ENCODE measurements at regions not wholly inside any gene's neighbourhood (a gene's known extent, or its start where the extent isn't known, plus 50 kb on each side); places are given as distances from the start of the nearest gene placed in this dataset.

GRCh38 chr2:64796926-64797325 lies 143.2 kb upstream of the SERTAD2 start:
- DNase-seq = no peak
- no peaks in the 10 kb centered on the region for H3K27me3 Mint-ChIP-seq (ENCODE audit: unreplicated experiment)
- TF ChIP-seq CTCF (IDR thresholded peaks at IDR 0.05; ENCODE audit: partially characterized antibody, unreplicated experiment) = no peak
- no peaks in the 10 kb centered on the region for H3K9me3 Mint-ChIP-seq (ENCODE audit: unreplicated experiment)
- H3K4me3 Mint-ChIP-seq (ENCODE audit: unreplicated experiment) = no peak overlapping the region
- H3K36me3 Mint-ChIP-seq (ENCODE audit: unreplicated experiment) = no peaks in the 10 kb centered on the region
- no peak overlapping the region for H3K27ac Mint-ChIP-seq (ENCODE audit: unreplicated experiment)
- no peaks in the 10 kb centered on the region for H3K4me1 Mint-ChIP-seq (ENCODE audit: low read depth, unreplicated experiment)

GRCh38 chr2:64797881-64798575 lies 144.3 kb upstream of the SERTAD2 start:
- Mint-ChIP-seq H3K36me3 (ENCODE audit: unreplicated experiment) (no peaks in the 10 kb centered on the region), H3K27ac (ENCODE audit: unreplicated experiment) (no peak overlapping the region), H3K4me3 (ENCODE audit: unreplicated experiment) (no peak overlapping the region)

DNA sequence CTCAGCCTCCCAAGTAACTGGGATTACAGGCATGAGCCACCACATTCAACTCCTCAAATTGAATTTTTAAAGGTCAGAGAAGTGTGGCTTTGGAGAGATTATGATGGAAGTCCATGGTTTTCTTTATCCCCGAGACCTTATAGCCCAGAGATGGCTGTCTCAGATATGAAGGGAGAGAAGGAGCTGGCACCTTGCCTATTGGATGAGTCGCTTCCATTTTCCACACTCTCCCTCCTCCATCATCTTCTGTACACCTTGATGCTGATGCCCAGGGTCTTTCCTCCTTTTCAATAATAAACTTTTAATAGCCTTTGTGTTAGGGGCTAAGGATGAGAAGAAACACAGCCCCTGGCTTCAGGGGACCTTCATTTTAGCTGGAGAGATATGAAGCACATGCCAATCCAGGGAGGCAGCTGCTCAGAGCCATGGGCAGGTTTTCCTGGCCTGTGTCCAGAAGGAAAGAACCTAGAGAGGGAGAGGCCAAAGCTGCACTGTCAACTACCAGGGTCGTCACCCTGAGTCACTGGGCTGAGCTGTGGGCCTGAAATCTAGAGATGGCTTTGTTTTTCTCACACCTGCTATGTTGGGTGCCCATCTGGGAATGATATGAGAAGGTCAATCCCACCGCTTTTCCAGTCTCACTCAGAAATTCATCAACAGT lies 146.0 kb upstream of the SERTAD2 start:
- Mint-ChIP-seq H3K4me3 (ENCODE audit: unreplicated experiment) (no peak overlapping the region), H3K27ac (ENCODE audit: unreplicated experiment) (no peak overlapping the region), H3K4me1 (ENCODE audit: low read depth, unreplicated experiment) (no peaks in the 10 kb centered on the region), H3K9me3 (ENCODE audit: unreplicated experiment) (no peaks in the 10 kb centered on the region), H3K27me3 (ENCODE audit: unreplicated experiment) (no peaks in the 10 kb centered on the region), H3K36me3 (ENCODE audit: unreplicated experiment) (no peaks in the 10 kb centered on the region)
- no peak for DNase-seq
- TF ChIP-seq CTCF (IDR thresholded peaks at IDR 0.05; ENCODE audit: partially characterized antibody, unreplicated experiment) = no peak

More at GRCh38 chr2:64797881-64798575, 144.3 kb upstream of the SERTAD2 start:
- no peaks in the 10 kb centered on the region for H3K27me3 Mint-ChIP-seq (ENCODE audit: unreplicated experiment)
- no peaks in the 10 kb centered on the region for H3K4me1 Mint-ChIP-seq (ENCODE audit: low read depth, unreplicated experiment)
- TF ChIP-seq CTCF (IDR thresholded peaks at IDR 0.05; ENCODE audit: partially characterized antibody, unreplicated experiment) = no peak
- no peaks in the 10 kb centered on the region for H3K9me3 Mint-ChIP-seq (ENCODE audit: unreplicated experiment)
- no peak for DNase-seq

GRCh38 chr2:64803776-64804175 lies 150.1 kb upstream of the SERTAD2 start:
- Mint-ChIP-seq H3K9me3 (ENCODE audit: unreplicated experiment) (no peaks in the 10 kb centered on the region), H3K27ac (ENCODE audit: unreplicated experiment) (no peak overlapping the region), H3K36me3 (ENCODE audit: unreplicated experiment) (no peaks in the 10 kb centered on the region), H3K27me3 (ENCODE audit: unreplicated experiment) (no peaks in the 10 kb centered on the region), H3K4me1 (ENCODE audit: low read depth, unreplicated experiment) (no peaks in the 10 kb centered on the region), H3K4me3 (ENCODE audit: unreplicated experiment) (no peak overlapping the region)
- no peak for TF ChIP-seq CTCF (IDR thresholded peaks at IDR 0.05; ENCODE audit: partially characterized antibody, unreplicated experiment)
- no peak for DNase-seq

GRCh38 chr2:64804651-64805050 lies 150.9 kb upstream of the SERTAD2 start:
- Mint-ChIP-seq H3K27ac (ENCODE audit: unreplicated experiment) (no peak overlapping the region), H3K9me3 (ENCODE audit: unreplicated experiment) (no peaks in the 10 kb centered on the region), H3K36me3 (ENCODE audit: unreplicated experiment) (no peaks in the 10 kb centered on the region), H3K4me1 (ENCODE audit: low read depth, unreplicated experiment) (no peaks in the 10 kb centered on the region), H3K27me3 (ENCODE audit: unreplicated experiment) (no peaks in the 10 kb centered on the region), H3K4me3 (ENCODE audit: unreplicated experiment) (no peak overlapping the region)
- TF ChIP-seq CTCF (IDR thresholded peaks at IDR 0.05; ENCODE audit: partially characterized antibody, unreplicated experiment) = no peak
- DNase-seq = no peak
